ENCODE measurements at regions not wholly inside any gene's neighbourhood (a gene's known extent, or its start where the extent isn't known, plus 50 kb on each side); places are given as distances from the start of the nearest gene placed in this dataset.

GRCh38 chr1:4975856-4976255 lies 321.4 kb downstream of the AJAP1 start:
- TF ChIP-seq CTCF (conservative IDR thresholded peaks at IDR 0.05; ENCODE audit: low read depth, low read length) (no peak), EZH2 (IDR thresholded peaks at IDR 0.05; ENCODE audit: low read length, unreplicated experiment) (peak; percentile 65), EZH2phosphoT487 (IDR thresholded peaks at IDR 0.05; ENCODE audit: borderline replicate concordance, low read length) (no peak)
